Ovary (tissue), 3 donors: ENCODE measurements at regions not wholly inside any gene's neighbourhood (a gene's known extent, or its start where the extent isn't known, plus 50 kb on each side); places are given as distances from the start of the nearest gene placed in this dataset.

ENCODE experiments used
- POLR2A ChIP-seq: fragments of 450-650 bp; IDR thresholded peaks from one replicate; pipeline ENCODE4 v1.6.1; 2017; ENCODE audit warnings: antibody characterized with exemption, mild to moderate bottlenecking, moderate library complexity
- TF ChIP-seq, protein P1 (sequence below), 3 donors: fragments of 450-650 bp in 2 of 3; fragments of 200-600 bp in 1 of 3; IDR thresholded peaks; one replicate each; pipeline versions ENCODE4 v1.5.1 to v1.8.0; 2016 to 2022; ENCODE audit warnings: antibody characterized with exemption in 3 of 3, mild to moderate bottlenecking in 1 of 3
- donor health status: DM: no; HTN: no; CAD: no.

DNA sequence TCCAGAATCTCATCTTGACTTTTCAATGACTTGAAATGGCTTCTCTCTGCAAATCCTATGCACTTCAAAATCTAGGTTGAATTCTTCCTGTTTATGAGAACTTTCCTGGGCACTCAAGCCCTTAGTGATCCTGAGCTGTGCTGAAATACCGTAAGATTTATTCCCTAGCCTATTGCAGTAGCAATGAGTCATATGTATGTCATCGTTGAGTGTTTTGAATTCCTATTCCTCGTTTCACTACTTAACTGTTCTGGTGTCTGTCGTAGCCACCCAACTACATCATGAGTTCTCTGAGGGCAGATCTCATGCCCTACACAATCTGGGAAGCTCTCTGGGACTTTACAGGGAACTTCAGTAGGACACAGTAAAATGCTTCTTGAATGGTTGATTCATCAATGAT, 190.8 kb upstream of the TMEM132C start:
- TF ChIP-seq POLR2A: no peak
- TF ChIP-seq, protein P1, sequence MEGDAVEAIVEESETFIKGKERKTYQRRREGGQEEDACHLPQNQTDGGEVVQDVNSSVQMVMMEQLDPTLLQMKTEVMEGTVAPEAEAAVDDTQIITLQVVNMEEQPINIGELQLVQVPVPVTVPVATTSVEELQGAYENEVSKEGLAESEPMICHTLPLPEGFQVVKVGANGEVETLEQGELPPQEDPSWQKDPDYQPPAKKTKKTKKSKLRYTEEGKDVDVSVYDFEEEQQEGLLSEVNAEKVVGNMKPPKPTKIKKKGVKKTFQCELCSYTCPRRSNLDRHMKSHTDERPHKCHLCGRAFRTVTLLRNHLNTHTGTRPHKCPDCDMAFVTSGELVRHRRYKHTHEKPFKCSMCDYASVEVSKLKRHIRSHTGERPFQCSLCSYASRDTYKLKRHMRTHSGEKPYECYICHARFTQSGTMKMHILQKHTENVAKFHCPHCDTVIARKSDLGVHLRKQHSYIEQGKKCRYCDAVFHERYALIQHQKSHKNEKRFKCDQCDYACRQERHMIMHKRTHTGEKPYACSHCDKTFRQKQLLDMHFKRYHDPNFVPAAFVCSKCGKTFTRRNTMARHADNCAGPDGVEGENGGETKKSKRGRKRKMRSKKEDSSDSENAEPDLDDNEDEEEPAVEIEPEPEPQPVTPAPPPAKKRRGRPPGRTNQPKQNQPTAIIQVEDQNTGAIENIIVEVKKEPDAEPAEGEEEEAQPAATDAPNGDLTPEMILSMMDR (IDR thresholded peaks at IDR 0.05): no peak
